K562 (cell line): ENCODE measurements at regions not wholly inside any gene's neighbourhood (a gene's known extent, or its start where the extent isn't known, plus 50 kb on each side); places are given as distances from the start of the nearest gene placed in this dataset.

Experiments used
- ATAC-seq: fragments of 200-7000 bp; cut with Tn5 transposase; 3 replicates; pipeline ENCODE4 v1.9.1; 2020; ENCODE audit warnings: moderate library complexity
- BruUV-seq: library from RNA; stranded (reverse); fragments of 400-500 nt; replicated peaks from 2 replicates; lab custom pipeline; 2021; lab: Mats Ljungman, UMichigan
- CTCF ChIA-PET: fragments of 300-600 bp; formaldehyde crosslinking; extraction: SDS; loops from one replicate; lab custom pipeline; 2021; ENCODE audit warnings: low intra/inter-chr PET ratio; lab: Yijun Ruan, JAX
- POLR2A ChIA-PET: fragments of 300-600, 350-650 bp; sonication (Branson Sonifier 250); formaldehyde crosslinking; extraction: SDS; loops from one replicate; lab custom pipeline; 2021; ENCODE audit warnings: antibody characterized with exemption, inconsistent platforms; lab: Yijun Ruan, JAX
- DNase-seq, 4 experiments: peaks; one replicate each; pipeline versions ENCODE4 v3.0.0 to v3.0.0-alpha.2; 2011 to 2018; ENCODE audit warnings: low spot score in 3 of 4, mixed read lengths in 3 of 4; ENCODE audit errors: extremely low read depth in 1 of 4
- FAIRE-seq: peaks from 2 replicates; lab custom pipeline; 2011; peaks lifted over from hg19 to GRCh38; lab: Jason Lieb, UNC
- H2AFZ ChIP-seq: 2 replicates; pipeline ENCODE4 v1.6.0; 2011; ENCODE audit warnings: low read depth, low read length, control low read depth, inconsistent platforms
- H3K27ac ChIP-seq: fragments of 200-600 bp; 3 replicates; pipeline ENCODE4 v1.8.0; 2011; ENCODE audit warnings: low read depth, mild to moderate bottlenecking, control low read depth, inconsistent platforms, low read length, moderate library complexity, mixed read lengths; ENCODE audit errors: extremely low read depth
- H3K27me3 ChIP-seq, 2 experiments: fragments of 300-600 bp in 1 of 2; 2 replicates in 1 of 2; 3 replicates in 1 of 2; pipeline versions ENCODE4 v1.6.0 to v1.8.0; 2011; ENCODE audit warnings: inconsistent platforms in 2 of 2, low read length in 2 of 2, mild to moderate bottlenecking in 1 of 2, mixed read lengths in 1 of 2, moderate library complexity in 1 of 2; ENCODE audit not compliant: control insufficient read depth in 2 of 2, insufficient read depth in 2 of 2
- H3K36me3 ChIP-seq: fragments of 300-600 bp; 3 replicates; pipeline ENCODE4 v1.8.0; 2011; ENCODE audit warnings: mild to moderate bottlenecking, low read length, inconsistent platforms; ENCODE audit not compliant: control insufficient read depth, insufficient read depth
- H3K4me1 ChIP-seq, 2 experiments: fragments of 200-600 bp in 1 of 2; replicated peaks in 1 of 2; 2 replicates in 1 of 2; 3 replicates in 1 of 2; pipeline versions ENCODE4 v1.5.1 to v1.8.0; 2011; ENCODE audit warnings: inconsistent platforms in 2 of 2, low read length in 2 of 2, mild to moderate bottlenecking in 1 of 2, mixed read lengths in 1 of 2, moderate library complexity in 1 of 2; ENCODE audit not compliant: control insufficient read depth in 2 of 2, insufficient read depth in 2 of 2
- H3K4me2 ChIP-seq: 2 replicates; pipeline ENCODE4 v1.6.1; 2011; ENCODE audit warnings: low read length, control low read depth, inconsistent platforms, mixed read lengths; ENCODE audit not compliant: insufficient read depth
- H3K4me3 ChIP-seq: fragments of 200-600 bp; sonication (generic), shearing (Covaris generic); 2 replicates; pipeline ENCODE4 v1.5.1; 2016; ENCODE audit warnings: control low read depth, inconsistent platforms
- H3K79me2 ChIP-seq: fragments of 200-600 bp; 3 replicates; pipeline ENCODE4 v1.8.0; 2011; ENCODE audit warnings: low read length, inconsistent platforms; ENCODE audit not compliant: control insufficient read depth, insufficient read depth
- H3K9ac ChIP-seq, 2 experiments: 2 replicates each; pipeline versions ENCODE4 v1.6.0 to v1.6.1; 2011; ENCODE audit warnings: low read depth in 2 of 2, low read length in 2 of 2, control low read depth in 1 of 2, inconsistent platforms in 1 of 2, mild to moderate bottlenecking in 1 of 2, mixed read lengths in 1 of 2; ENCODE audit not compliant: insufficient read depth in 1 of 2
- H3K9me1 ChIP-seq: one replicate; pipeline ENCODE4 v1.6.0; 2011; ENCODE audit warnings: inconsistent platforms, mild to moderate bottlenecking, low read length, moderate library complexity; ENCODE audit not compliant: control insufficient read depth, insufficient read depth
- H3K9me3 ChIP-seq: replicated peaks from 2 replicates; pipeline ENCODE4 v1.5.1; 2011; ENCODE audit warnings: low read depth, low read length, inconsistent platforms; ENCODE audit not compliant: control insufficient read depth, insufficient read depth
- H4K20me1 ChIP-seq: replicated peaks from 2 replicates; pipeline ENCODE4 v1.6.1; 2011; ENCODE audit warnings: low read length, inconsistent platforms, mixed read lengths; ENCODE audit not compliant: control insufficient read depth, insufficient read depth
- MCM5 ChIP-seq: fragments of 450-650 bp; IDR thresholded peaks from 2 replicates; pipeline ENCODE4 v1.6.1; 2016; ENCODE audit warnings: low read depth
- SREBF2 ChIP-seq: sonication (generic); formaldehyde crosslinking; IDR thresholded peaks from 2 replicates; pipeline ENCODE4 v1.4.0; 2020; ENCODE audit warnings: mild to moderate bottlenecking, missing genetic modification reagents
- STAT6 ChIP-seq: sonication (generic); formaldehyde crosslinking; IDR thresholded peaks from 2 replicates; pipeline ENCODE4 v1.8.1; 2023; ENCODE audit warnings: mild to moderate bottlenecking, missing genetic modification reagents
- XRCC3 ChIP-seq: fragments of 450-650 bp; IDR thresholded peaks from 2 replicates; pipeline ENCODE4 v1.6.1; 2017; ENCODE audit warnings: mild to moderate bottlenecking, moderate library complexity
- WGBS: fragments of 100-300 bp; shearing (Covaris generic); methylation state at CpG from one replicate; pipeline ENCODE4 v1.1.6; 2016; ENCODE audit warnings: low coverage, mixed read lengths; ENCODE audit not compliant: insufficient coverage; ENCODE audit errors: missing lambda C conversion rate; 5-methylcytosine and 5-hydroxymethylcytosine counted together
- in situ Hi-C: fragments of 300-500 bp; cut with MboI; formaldehyde crosslinking; loops from 4 replicates; pipeline ENCODE4 v1.15.0; 2018; ENCODE audit warnings: inconsistent platforms, mixed read lengths
- intact Hi-C: fragments of 100-400 bp; cut with micrococcal nuclease; formaldehyde crosslinking; loops from 2 replicates; pipeline ENCODE4 v1.14.2; 2022

GRCh38 chr9:115766370-115766955 lies 387.1 kb upstream of the PAPPA start:
- in situ Hi-C loops, result no loop called here
- no peak overlapping the region for H2AFZ ChIP-seq
- H3K27me3 ChIP-seq, result no peaks in the 10 kb centered on the region
- H3K4me3 ChIP-seq, result no peak overlapping the region
- no peak for ATAC-seq
- 1% methylated on average over 5 of the region's 5 CpGs for WGBS
- no peaks in the 10 kb centered on the region for H3K4me1 ChIP-seq
- no peak for TF ChIP-seq STAT6 (CRISPR knock-in tag)
- TF ChIP-seq SREBF2 (CRISPR knock-in tag), result no peak
- TF ChIP-seq, all 486 proteins: peak for 0
- Histone ChIP-seq H3K9me3 (no peaks in the 10 kb centered on the region), H3K27ac (no peak overlapping the region), H4K20me1 (no peaks in the 10 kb centered on the region), H3K9me1 (no peaks in the 10 kb centered on the region), H3K36me3 (no peaks in the 10 kb centered on the region), H3K79me2 (no peaks in the 10 kb centered on the region), H3K4me2 (no peak overlapping the region), H3K9ac (no peak overlapping the region)
- BruUV-seq, result no TSS peak
- POLR2A ChIA-PET, result no interaction called here
- no peak for FAIRE-seq
- intact Hi-C loops, result no loop called here
- CTCF ChIA-PET, result no interaction called here
- DNase-seq, result no peak

GRCh38 chr9:115770521-115770920 lies 383.1 kb upstream of the PAPPA start:
- ChIA-PET CTCF (no interaction called here), POLR2A (interaction anchor here (0.6 kb wide), 1 partner anchor 105 kb away, joined by 3 read pairs; no protein-coding TSS in a partner anchor)
- no peaks in the 10 kb centered on the region for H3K27me3 ChIP-seq
- FAIRE-seq, result no peak
- H3K4me3 ChIP-seq, result no peak overlapping the region
- no peak for DNase-seq
- no peak for ATAC-seq
- intact Hi-C loops (no loop called here), in situ Hi-C loops (no loop called here)
- BruUV-seq, result no TSS peak
- no peak overlapping the region for H2AFZ ChIP-seq
- no peaks in the 10 kb centered on the region for H3K4me1 ChIP-seq
- no peaks in the 10 kb centered on the region; the same call in 1 of the 2 replicates for H3K9me3 ChIP-seq
- no peak overlapping the region for H3K27ac ChIP-seq
- 0% methylated on average over 2 of the region's 2 CpGs for WGBS
- H3K9ac ChIP-seq, result no peak overlapping the region
- no peaks in the 10 kb centered on the region for H3K79me2 ChIP-seq
- no peaks in the 10 kb centered on the region for H3K9me1 ChIP-seq
- H3K4me2 ChIP-seq, result no peak overlapping the region
- H3K36me3 ChIP-seq, result no peaks in the 10 kb centered on the region
- H4K20me1 ChIP-seq, result no peaks in the 10 kb centered on the region
- TF ChIP-seq XRCC3 (no peak), MCM5 (no peak)
